ENCODE measurements at regions not wholly inside any gene's neighbourhood (a gene's known extent, or its start where the extent isn't known, plus 50 kb on each side); places are given as distances from the start of the nearest gene placed in this dataset.

GRCh38 chr11:70522309-70522592 is 123.9 kb downstream of the CTTN start (continued):
- TF ChIP-seq ZNF462 (CRISPR knock-in tag; IDR thresholded peaks at IDR 0.05) (no peak), REST (IDR thresholded peaks at IDR 0.05; ENCODE audit: unreplicated experiment) (no peak), ETS1 (IDR thresholded peaks at IDR 0.05) (no peak), NANOG (IDR thresholded peaks at IDR 0.05; ENCODE audit: borderline replicate concordance) (no peak), POLR2AphosphoS5 (IDR thresholded peaks at IDR 0.05; ENCODE audit: low read depth) (no peak), ZNF114 (CRISPR knock-in tag; IDR thresholded peaks at IDR 0.05) (no peak), CREB1 (CRISPR knock-in tag; IDR thresholded peaks at IDR 0.05; ENCODE audit: low read depth) (no peak)

Data from GM23338 (cell line).